Thoracic aorta (tissue), 2 donors: ENCODE measurements at regions not wholly inside any gene's neighbourhood (a gene's known extent, or its start where the extent isn't known, plus 50 kb on each side); places are given as distances from the start of the nearest gene placed in this dataset.

Source experiments
- ATAC-seq: fragments of 150-250 bp; one replicate; pipeline ENCODE4 v1.8.0; 2017; ENCODE audit warnings: low read depth; ENCODE audit not compliant: insufficient number of reproducible peaks, low FRiP score
- DNase-seq: peaks from one replicate; pipeline ENCODE4 v3.0.0-alpha.2; 2020; ENCODE audit warnings: low spot score
- H3K27ac ChIP-seq, 2 donors: fragments of 200-600 bp; sonication (generic); 1 replicate in 1 of 2; 2 replicates in 1 of 2; pipeline ENCODE4 v1.5.1; 2016; ENCODE audit warnings: mild to moderate bottlenecking in 2 of 2, moderate library complexity in 2 of 2
- H3K27me3 ChIP-seq: fragments of 200-600 bp; sonication (generic); replicated peaks from 2 replicates; pipeline ENCODE4 v1.6.0; 2016; ENCODE audit warnings: mild to moderate bottlenecking; ENCODE audit not compliant: insufficient read depth
- H3K36me3 ChIP-seq: fragments of 200-600 bp; sonication (generic); one replicate; pipeline ENCODE4 v1.5.1; 2016
- H3K4me1 ChIP-seq, 2 donors: fragments of 200-600 bp; sonication (generic); 1 replicate in 1 of 2; 2 replicates in 1 of 2; pipeline versions ENCODE4 v1.5.1 to v1.6.0; 2016; ENCODE audit warnings: low read depth in 2 of 2, mild to moderate bottlenecking in 1 of 2; ENCODE audit not compliant: control insufficient read depth in 1 of 2
- H3K4me3 ChIP-seq: fragments of 200-600 bp; sonication (generic); 2 replicates; pipeline ENCODE4 v1.5.1; 2016; ENCODE audit warnings: mild to moderate bottlenecking
- H3K9me3 ChIP-seq: fragments of 200-600 bp; sonication (generic); 2 replicates; pipeline ENCODE4 v1.5.1; 2016
- CTCF ChIP-seq: fragments of 200-600 bp; sonication (generic); IDR thresholded peaks from one replicate; pipeline ENCODE4 v1.5.1; 2019; ENCODE audit warnings: antibody characterized with exemption

- H3K27me3 ChIP-seq, result no peaks in the 10 kb centered on the region
- no peaks in the 10 kb centered on the region for H3K36me3 ChIP-seq
- no peaks in the 10 kb centered on the region for H3K9me3 ChIP-seq
- no peak overlapping the region for H3K27ac ChIP-seq
- no peak for DNase-seq
- ATAC-seq, result no peak
- H3K4me1 ChIP-seq, result peaks cover 10 to 12% of the 10 kb centered on the region in 2 donors
- H3K4me3 ChIP-seq, result no peak overlapping the region
- no peak for TF ChIP-seq CTCF
These were observed 273.7 kb downstream of the DAD1 start for GRCh38 chr14:22315336-22315735.

- Histone ChIP-seq H3K4me3 (no peak overlapping the region), H3K4me1 (peaks cover 10 to 12% of the 10 kb centered on the region in 2 donors), H3K36me3 (no peaks in the 10 kb centered on the region), H3K27me3 (no peaks in the 10 kb centered on the region), H3K9me3 (no peaks in the 10 kb centered on the region), H3K27ac (peak overlapping the region in 1 of 2 donors; percentile 26)
- ATAC-seq (peak; percentile 57), DNase-seq (no peak)
- TF ChIP-seq CTCF, result peak; percentile 51
These were observed 274.7 kb downstream of the DAD1 start for GRCh38 chr14:22314183-22314820.

DNA sequence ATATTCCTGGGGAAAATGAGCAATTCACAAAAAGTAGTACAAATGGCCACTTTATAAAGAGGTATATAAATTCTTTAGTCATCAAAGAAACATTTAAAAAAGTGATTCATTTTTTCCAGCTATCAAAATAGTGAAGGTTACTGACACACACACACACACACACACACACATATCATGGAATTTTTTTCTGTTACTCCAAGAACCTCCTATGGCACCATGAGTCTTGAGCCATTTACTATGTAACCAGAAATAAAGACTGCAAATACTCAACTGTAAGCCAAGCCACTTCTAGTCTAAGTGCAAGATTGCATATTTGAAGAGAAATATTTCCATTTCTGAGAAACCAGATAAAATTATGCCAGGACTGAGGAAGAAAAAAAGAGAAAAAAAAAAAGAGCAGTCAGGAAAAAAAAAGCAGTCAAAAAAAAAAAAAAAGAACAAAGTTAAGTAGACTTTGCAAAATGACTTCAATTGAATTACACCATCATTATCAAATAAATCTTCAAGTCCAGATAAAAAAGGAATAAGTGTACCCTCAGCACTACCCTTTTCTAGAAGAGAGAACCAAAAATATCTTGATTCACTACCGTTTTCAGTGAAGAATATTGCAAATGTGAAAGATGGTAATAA lies 275.7 kb downstream of the DAD1 start:
- H3K4me3 ChIP-seq, result no peak overlapping the region
- ATAC-seq (peak; percentile 69), DNase-seq (no peak)
- peaks cover 10 to 12% of the 10 kb centered on the region in 2 donors for H3K4me1 ChIP-seq
- H3K9me3 ChIP-seq, result no peaks in the 10 kb centered on the region
- H3K27me3 ChIP-seq, result no peaks in the 10 kb centered on the region
- no peak for TF ChIP-seq CTCF
- H3K36me3 ChIP-seq, result no peaks in the 10 kb centered on the region
- peak overlapping the region in 1 of 2 donors; percentile 55 for H3K27ac ChIP-seq

GRCh38 chr14:22311636-22312035 lies 277.4 kb downstream of the DAD1 start:
- no peak for TF ChIP-seq CTCF
- Histone ChIP-seq H3K9me3 (no peaks in the 10 kb centered on the region), H3K27me3 (no peaks in the 10 kb centered on the region), H3K27ac (no peak overlapping the region), H3K4me1 (peaks cover 10 to 12% of the 10 kb centered on the region in 2 donors), H3K36me3 (no peaks in the 10 kb centered on the region), H3K4me3 (no peak overlapping the region)
- ATAC-seq (no peak), DNase-seq (no peak)

GRCh38 chr14:22305607-22306006 lies 283.4 kb downstream of the DAD1 start:
- Histone ChIP-seq H3K9me3 (no peaks in the 10 kb centered on the region), H3K4me3 (no peak overlapping the region), H3K27me3 (no peaks in the 10 kb centered on the region), H3K4me1 (peaks cover 4 to 8% of the 10 kb centered on the region in 2 donors), H3K27ac (no peak overlapping the region), H3K36me3 (no peaks in the 10 kb centered on the region)
- TF ChIP-seq CTCF, result no peak
- no peak for ATAC-seq
- no peak for DNase-seq
